Bronchial epithelial cell (primary cell): ENCODE measurements at regions not wholly inside any gene's neighbourhood (a gene's known extent, or its start where the extent isn't known, plus 50 kb on each side); places are given as distances from the start of the nearest gene placed in this dataset.
"Not testable (repeated sequence)": the region's sequence is repeated elsewhere in the genome, so short reads cannot be mapped to it uniquely, and the experiment has no call there.

Source experiments
- DNase-seq: peaks from one replicate; pipeline ENCODE4 v3.0.0-alpha.2; 2010; ENCODE audit warnings: low read depth
- FAIRE-seq: peaks from 2 replicates; lab custom pipeline; 2011; peaks lifted over from hg19 to GRCh38; lab: Jason Lieb, UNC
- H3K27me3 ChIP-seq: 2 replicates; pipeline ENCODE4 v1.5.1; 2011; ENCODE audit warnings: low read length; ENCODE audit not compliant: control insufficient read depth, insufficient read depth
- H3K36me3 ChIP-seq: 2 replicates; pipeline ENCODE4 v1.5.1; 2011; ENCODE audit warnings: low read length; ENCODE audit not compliant: control insufficient read depth, insufficient read depth
- H3K4me3 ChIP-seq: 2 replicates; pipeline ENCODE4 v1.5.1; 2011; ENCODE audit warnings: mild to moderate bottlenecking, low read depth, low read length, control low read depth
- TF ChIP-seq, protein P1 (sequence below): IDR thresholded peaks from 2 replicates; pipeline ENCODE4 v1.5.1; 2011; ENCODE audit warnings: mild to moderate bottlenecking, moderate library complexity, low read length, control low read depth, inconsistent platforms; ENCODE audit not compliant: insufficient read depth, severe bottlenecking

GRCh38 chr13:81247711-81248110 is 906.8 kb upstream of the SPRY2 start:
- FAIRE-seq (no peak), DNase-seq (peak; percentile 58)
- TF ChIP-seq, protein P1, sequence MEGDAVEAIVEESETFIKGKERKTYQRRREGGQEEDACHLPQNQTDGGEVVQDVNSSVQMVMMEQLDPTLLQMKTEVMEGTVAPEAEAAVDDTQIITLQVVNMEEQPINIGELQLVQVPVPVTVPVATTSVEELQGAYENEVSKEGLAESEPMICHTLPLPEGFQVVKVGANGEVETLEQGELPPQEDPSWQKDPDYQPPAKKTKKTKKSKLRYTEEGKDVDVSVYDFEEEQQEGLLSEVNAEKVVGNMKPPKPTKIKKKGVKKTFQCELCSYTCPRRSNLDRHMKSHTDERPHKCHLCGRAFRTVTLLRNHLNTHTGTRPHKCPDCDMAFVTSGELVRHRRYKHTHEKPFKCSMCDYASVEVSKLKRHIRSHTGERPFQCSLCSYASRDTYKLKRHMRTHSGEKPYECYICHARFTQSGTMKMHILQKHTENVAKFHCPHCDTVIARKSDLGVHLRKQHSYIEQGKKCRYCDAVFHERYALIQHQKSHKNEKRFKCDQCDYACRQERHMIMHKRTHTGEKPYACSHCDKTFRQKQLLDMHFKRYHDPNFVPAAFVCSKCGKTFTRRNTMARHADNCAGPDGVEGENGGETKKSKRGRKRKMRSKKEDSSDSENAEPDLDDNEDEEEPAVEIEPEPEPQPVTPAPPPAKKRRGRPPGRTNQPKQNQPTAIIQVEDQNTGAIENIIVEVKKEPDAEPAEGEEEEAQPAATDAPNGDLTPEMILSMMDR, result no peak
- no peaks in the 10 kb centered on the region for H3K36me3 ChIP-seq
- no peak overlapping the region for H3K4me3 ChIP-seq
- no peaks in the 10 kb centered on the region for H3K27me3 ChIP-seq

DNA sequence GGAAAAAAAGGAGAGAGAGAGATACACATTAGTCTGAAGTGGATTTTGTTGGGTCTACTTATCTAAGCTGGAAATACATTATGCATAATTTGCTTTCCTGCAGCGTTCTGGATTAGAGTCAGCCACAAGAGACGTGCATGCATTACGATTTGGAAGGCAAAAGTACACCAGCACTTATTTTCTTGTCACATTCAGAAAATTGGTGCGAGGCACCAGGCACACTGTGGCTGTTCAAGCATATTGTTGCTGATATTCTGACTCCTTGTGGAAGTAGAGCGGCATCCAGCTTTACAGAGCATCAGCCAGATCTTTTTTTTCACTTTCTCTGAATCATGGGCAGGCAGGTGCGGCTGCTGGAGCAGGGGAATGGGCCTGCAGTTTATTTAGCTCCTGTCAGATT is 905.6 kb upstream of the SPRY2 start:
- Histone ChIP-seq H3K4me3 (no peak overlapping the region), H3K27me3 (no peaks in the 10 kb centered on the region), H3K36me3 (no peaks in the 10 kb centered on the region)
- FAIRE-seq, result no peak
- TF ChIP-seq, protein P1, result no peak
- DNase-seq, result no peak

DNA sequence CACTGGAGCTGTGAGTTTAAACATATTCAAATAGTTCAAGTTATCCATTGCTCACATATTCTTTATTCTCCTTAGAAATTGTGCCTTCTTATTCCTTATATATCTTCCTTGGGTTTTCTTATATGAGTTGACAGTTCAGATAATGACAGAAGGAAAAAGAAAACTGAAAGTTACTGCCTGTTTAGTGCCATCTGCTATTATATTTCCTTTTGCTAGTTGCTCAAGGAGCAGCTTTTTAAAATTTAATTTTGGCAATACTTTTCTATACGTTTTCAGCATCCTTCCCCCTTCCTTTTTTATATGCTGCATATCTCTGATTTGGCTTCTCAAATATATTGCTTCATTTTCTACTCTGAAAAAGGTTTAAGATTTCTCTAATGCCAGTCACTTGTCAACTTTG is 903.1 kb upstream of the SPRY2 start:
- FAIRE-seq, result no peak
- H3K36me3 ChIP-seq, result no peaks in the 10 kb centered on the region
- no peak for DNase-seq
- H3K27me3 ChIP-seq, result no peaks in the 10 kb centered on the region
- no peak overlapping the region for H3K4me3 ChIP-seq
- TF ChIP-seq, protein P1, result no peak

- no peak for FAIRE-seq
- TF ChIP-seq, protein P1, result no peak
- no peaks in the 10 kb centered on the region for H3K36me3 ChIP-seq
- no peak for DNase-seq
- no peak overlapping the region for H3K4me3 ChIP-seq
- no peaks in the 10 kb centered on the region for H3K27me3 ChIP-seq
Observed at GRCh38 chr13:81230386-81230785, 889.5 kb upstream of the SPRY2 start.

GRCh38 chr13:81226830-81227229 is 885.9 kb upstream of the SPRY2 start:
- not testable (repeated sequence) for DNase-seq, H3K36me3 ChIP-seq, FAIRE-seq, H3K27me3 ChIP-seq, H3K4me3 ChIP-seq

DNA sequence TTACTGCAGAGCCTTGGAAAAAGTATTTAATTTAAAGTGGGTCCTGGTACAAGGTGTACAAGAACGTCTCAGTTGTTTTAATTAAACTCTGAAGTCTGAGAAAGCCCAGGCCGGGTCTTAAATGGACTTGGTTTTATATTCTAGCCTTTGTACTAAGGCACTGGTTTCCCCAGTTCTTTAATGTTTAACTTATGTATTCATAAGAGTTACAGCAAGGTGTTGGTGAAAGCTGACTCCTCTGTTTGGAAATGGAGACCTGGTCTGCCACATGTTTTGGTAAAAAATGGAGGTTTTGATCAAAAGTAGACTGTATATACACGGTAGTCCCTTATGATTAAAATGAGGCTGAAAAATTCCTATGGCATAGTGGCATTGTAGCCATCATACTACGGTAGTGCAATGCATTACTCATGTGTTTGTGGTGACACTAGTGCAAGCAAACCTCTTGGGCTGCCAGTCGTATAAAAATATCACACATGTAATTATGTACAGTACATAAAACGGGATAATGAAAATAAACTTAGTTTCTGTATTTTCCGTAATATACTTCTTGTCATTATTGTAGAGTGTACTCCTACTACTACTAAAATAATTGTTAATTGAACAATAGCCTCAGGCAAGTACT is 883.4 kb upstream of the SPRY2 start:
- Histone ChIP-seq H3K27me3 (no peaks in the 10 kb centered on the region), H3K4me3 (no peak overlapping the region), H3K36me3 (no peaks in the 10 kb centered on the region)
- TF ChIP-seq, protein P1, result no peak
- FAIRE-seq, result no peak
- DNase-seq, result no peak
